Astrocyte of the cerebellum (primary cell): ENCODE measurements at regions not wholly inside any gene's neighbourhood (a gene's known extent, or its start where the extent isn't known, plus 50 kb on each side); places are given as distances from the start of the nearest gene placed in this dataset.

Source experiments
- DNase-seq: peaks from one replicate; pipeline ENCODE4 v3.0.0-alpha.2; 2011; ENCODE audit warnings: low read depth
- H3K4me3 ChIP-seq: 2 replicates; pipeline ENCODE4 v1.5.1; 2011; ENCODE audit warnings: mild to moderate bottlenecking, low read depth, low read length, moderate library complexity
- CTCF ChIP-seq: IDR thresholded peaks from 2 replicates; pipeline ENCODE4 v1.5.1; 2012; ENCODE audit warnings: low read length, low read depth, moderate library complexity, mild to moderate bottlenecking; ENCODE audit errors: missing control alignments
- in situ Hi-C: cut with HindIII; loops from 2 replicates; pipeline ENCODE4 v1.10.0; 2017; ENCODE audit warnings: low sequenced_read_pairs

GRCh38 chr22:27445881-27446280 lies 355.7 kb downstream of the MN1 start:
- no peak for DNase-seq
- TF ChIP-seq CTCF: no peak
- in situ Hi-C loops: no loop called here
- no peak overlapping the region for H3K4me3 ChIP-seq

- DNase-seq: no peak
- TF ChIP-seq CTCF: no peak
- in situ Hi-C loops: no loop called here
- H3K4me3 ChIP-seq: no peak overlapping the region
These were observed 354.3 kb downstream of the MN1 start for GRCh38 chr22:27447289-27447688.

GRCh38 chr22:27450448-27450847 lies 351.1 kb downstream of the MN1 start:
- DNase-seq: no peak
- in situ Hi-C loops: loop anchor here (25.0 kb wide), 1 partner anchor 763 kb away; no protein-coding TSS in a partner anchor
- H3K4me3 ChIP-seq: no peak overlapping the region
- TF ChIP-seq CTCF: no peak

GRCh38 chr22:27452245-27452644 lies 349.3 kb downstream of the MN1 start:
- no peak overlapping the region for H3K4me3 ChIP-seq
- no peak for TF ChIP-seq CTCF
- DNase-seq: no peak
- in situ Hi-C loops: loop anchor here (25.0 kb wide), 1 partner anchor 765 kb away; no protein-coding TSS in a partner anchor

- in situ Hi-C loops: loop anchor here (25.0 kb wide), 1 partner anchor 766 kb away; no protein-coding TSS in a partner anchor
- no peak for DNase-seq
- TF ChIP-seq CTCF: no peak
- no peak overlapping the region for H3K4me3 ChIP-seq
These were observed 348.6 kb downstream of the MN1 start for GRCh38 chr22:27452922-27453321.

GRCh38 chr22:27453725-27454124 lies 347.8 kb downstream of the MN1 start:
- in situ Hi-C loops: loop anchor here (25.0 kb wide), 1 partner anchor 766 kb away; no protein-coding TSS in a partner anchor
- no peak for TF ChIP-seq CTCF
- H3K4me3 ChIP-seq: no peak overlapping the region
- no peak for DNase-seq
